ENCODE measurements at regions not wholly inside any gene's neighbourhood (a gene's known extent, or its start where the extent isn't known, plus 50 kb on each side); places are given as distances from the start of the nearest gene placed in this dataset.

DNA sequence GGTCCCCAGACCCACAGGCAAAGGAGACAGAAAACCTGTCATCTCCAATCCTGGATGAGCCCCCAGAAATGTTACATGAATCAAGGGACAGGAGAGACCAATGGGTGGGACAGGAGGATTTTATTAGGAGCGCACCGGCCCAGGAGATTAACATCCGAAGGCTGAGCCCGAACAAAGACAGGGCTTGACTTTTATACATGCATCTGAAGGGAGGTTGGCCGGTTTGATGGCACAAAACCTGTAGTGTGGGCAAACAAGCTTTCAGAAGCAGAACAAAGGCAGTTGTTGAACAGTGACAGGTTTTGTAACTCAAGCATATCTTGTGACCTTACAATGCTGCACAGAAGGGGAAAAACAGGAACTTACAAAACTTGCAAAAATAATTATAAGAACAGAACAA, 83.9 kb upstream of the GPR6 start:
- TF ChIP-seq, protein P1, sequence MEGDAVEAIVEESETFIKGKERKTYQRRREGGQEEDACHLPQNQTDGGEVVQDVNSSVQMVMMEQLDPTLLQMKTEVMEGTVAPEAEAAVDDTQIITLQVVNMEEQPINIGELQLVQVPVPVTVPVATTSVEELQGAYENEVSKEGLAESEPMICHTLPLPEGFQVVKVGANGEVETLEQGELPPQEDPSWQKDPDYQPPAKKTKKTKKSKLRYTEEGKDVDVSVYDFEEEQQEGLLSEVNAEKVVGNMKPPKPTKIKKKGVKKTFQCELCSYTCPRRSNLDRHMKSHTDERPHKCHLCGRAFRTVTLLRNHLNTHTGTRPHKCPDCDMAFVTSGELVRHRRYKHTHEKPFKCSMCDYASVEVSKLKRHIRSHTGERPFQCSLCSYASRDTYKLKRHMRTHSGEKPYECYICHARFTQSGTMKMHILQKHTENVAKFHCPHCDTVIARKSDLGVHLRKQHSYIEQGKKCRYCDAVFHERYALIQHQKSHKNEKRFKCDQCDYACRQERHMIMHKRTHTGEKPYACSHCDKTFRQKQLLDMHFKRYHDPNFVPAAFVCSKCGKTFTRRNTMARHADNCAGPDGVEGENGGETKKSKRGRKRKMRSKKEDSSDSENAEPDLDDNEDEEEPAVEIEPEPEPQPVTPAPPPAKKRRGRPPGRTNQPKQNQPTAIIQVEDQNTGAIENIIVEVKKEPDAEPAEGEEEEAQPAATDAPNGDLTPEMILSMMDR (IDR thresholded peaks at IDR 0.05), result no peak
- TF ChIP-seq MXD4 (CRISPR knock-in tag; IDR thresholded peaks at IDR 0.05; ENCODE audit: borderline replicate concordance) (no peak), TCF7 (CRISPR knock-in tag; IDR thresholded peaks at IDR 0.05; ENCODE audit: low read depth) (no peak), TP53 (CRISPR knock-in tag; IDR thresholded peaks at IDR 0.05) (no peak), ZNF317 (CRISPR knock-in tag; IDR thresholded peaks at IDR 0.05; ENCODE audit: borderline replicate concordance, low read depth) (no peak), TEAD4 (CRISPR knock-in tag; IDR thresholded peaks at IDR 0.05) (no peak)
- TF ChIP-seq, protein P2, sequence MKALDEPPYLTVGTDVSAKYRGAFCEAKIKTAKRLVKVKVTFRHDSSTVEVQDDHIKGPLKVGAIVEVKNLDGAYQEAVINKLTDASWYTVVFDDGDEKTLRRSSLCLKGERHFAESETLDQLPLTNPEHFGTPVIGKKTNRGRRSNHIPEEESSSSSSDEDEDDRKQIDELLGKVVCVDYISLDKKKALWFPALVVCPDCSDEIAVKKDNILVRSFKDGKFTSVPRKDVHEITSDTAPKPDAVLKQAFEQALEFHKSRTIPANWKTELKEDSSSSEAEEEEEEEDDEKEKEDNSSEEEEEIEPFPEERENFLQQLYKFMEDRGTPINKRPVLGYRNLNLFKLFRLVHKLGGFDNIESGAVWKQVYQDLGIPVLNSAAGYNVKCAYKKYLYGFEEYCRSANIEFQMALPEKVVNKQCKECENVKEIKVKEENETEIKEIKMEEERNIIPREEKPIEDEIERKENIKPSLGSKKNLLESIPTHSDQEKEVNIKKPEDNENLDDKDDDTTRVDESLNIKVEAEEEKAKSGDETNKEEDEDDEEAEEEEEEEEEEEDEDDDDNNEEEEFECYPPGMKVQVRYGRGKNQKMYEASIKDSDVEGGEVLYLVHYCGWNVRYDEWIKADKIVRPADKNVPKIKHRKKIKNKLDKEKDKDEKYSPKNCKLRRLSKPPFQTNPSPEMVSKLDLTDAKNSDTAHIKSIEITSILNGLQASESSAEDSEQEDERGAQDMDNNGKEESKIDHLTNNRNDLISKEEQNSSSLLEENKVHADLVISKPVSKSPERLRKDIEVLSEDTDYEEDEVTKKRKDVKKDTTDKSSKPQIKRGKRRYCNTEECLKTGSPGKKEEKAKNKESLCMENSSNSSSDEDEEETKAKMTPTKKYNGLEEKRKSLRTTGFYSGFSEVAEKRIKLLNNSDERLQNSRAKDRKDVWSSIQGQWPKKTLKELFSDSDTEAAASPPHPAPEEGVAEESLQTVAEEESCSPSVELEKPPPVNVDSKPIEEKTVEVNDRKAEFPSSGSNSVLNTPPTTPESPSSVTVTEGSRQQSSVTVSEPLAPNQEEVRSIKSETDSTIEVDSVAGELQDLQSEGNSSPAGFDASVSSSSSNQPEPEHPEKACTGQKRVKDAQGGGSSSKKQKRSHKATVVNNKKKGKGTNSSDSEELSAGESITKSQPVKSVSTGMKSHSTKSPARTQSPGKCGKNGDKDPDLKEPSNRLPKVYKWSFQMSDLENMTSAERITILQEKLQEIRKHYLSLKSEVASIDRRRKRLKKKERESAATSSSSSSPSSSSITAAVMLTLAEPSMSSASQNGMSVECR (CRISPR knock-in tag; IDR thresholded peaks at IDR 0.05; ENCODE audit: borderline replicate concordance), result no peak
- TF ChIP-seq, protein P3, sequence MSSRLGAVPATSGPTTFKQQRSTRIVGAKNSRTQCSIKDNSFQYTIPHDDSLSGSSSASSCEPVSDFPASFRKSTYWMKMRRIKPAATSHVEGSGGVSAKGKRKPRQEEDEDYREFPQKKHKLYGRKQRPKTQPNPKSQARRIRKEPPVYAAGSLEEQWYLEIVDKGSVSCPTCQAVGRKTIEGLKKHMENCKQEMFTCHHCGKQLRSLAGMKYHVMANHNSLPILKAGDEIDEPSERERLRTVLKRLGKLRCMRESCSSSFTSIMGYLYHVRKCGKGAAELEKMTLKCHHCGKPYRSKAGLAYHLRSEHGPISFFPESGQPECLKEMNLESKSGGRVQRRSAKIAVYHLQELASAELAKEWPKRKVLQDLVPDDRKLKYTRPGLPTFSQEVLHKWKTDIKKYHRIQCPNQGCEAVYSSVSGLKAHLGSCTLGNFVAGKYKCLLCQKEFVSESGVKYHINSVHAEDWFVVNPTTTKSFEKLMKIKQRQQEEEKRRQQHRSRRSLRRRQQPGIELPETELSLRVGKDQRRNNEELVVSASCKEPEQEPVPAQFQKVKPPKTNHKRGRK (CRISPR knock-in tag; IDR thresholded peaks at IDR 0.05; ENCODE audit: borderline replicate concordance), result no peak
- TF ChIP-seq, protein P4, sequence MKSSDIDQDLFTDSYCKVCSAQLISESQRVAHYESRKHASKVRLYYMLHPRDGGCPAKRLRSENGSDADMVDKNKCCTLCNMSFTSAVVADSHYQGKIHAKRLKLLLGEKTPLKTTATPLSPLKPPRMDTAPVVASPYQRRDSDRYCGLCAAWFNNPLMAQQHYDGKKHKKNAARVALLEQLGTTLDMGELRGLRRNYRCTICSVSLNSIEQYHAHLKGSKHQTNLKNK (CRISPR knock-in tag; IDR thresholded peaks at IDR 0.05), result no peak
- TF ChIP-seq, protein P5, sequence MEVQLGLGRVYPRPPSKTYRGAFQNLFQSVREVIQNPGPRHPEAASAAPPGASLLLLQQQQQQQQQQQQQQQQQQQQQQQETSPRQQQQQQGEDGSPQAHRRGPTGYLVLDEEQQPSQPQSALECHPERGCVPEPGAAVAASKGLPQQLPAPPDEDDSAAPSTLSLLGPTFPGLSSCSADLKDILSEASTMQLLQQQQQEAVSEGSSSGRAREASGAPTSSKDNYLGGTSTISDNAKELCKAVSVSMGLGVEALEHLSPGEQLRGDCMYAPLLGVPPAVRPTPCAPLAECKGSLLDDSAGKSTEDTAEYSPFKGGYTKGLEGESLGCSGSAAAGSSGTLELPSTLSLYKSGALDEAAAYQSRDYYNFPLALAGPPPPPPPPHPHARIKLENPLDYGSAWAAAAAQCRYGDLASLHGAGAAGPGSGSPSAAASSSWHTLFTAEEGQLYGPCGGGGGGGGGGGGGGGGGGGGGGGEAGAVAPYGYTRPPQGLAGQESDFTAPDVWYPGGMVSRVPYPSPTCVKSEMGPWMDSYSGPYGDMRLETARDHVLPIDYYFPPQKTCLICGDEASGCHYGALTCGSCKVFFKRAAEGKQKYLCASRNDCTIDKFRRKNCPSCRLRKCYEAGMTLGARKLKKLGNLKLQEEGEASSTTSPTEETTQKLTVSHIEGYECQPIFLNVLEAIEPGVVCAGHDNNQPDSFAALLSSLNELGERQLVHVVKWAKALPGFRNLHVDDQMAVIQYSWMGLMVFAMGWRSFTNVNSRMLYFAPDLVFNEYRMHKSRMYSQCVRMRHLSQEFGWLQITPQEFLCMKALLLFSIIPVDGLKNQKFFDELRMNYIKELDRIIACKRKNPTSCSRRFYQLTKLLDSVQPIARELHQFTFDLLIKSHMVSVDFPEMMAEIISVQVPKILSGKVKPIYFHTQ (CRISPR knock-in tag; IDR thresholded peaks at IDR 0.05), result no peak
- TF ChIP-seq, protein P6, sequence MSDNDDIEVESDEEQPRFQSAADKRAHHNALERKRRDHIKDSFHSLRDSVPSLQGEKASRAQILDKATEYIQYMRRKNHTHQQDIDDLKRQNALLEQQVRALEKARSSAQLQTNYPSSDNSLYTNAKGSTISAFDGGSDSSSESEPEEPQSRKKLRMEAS (CRISPR knock-in tag; IDR thresholded peaks at IDR 0.05), result no peak
- TF ChIP-seq, protein P7, sequence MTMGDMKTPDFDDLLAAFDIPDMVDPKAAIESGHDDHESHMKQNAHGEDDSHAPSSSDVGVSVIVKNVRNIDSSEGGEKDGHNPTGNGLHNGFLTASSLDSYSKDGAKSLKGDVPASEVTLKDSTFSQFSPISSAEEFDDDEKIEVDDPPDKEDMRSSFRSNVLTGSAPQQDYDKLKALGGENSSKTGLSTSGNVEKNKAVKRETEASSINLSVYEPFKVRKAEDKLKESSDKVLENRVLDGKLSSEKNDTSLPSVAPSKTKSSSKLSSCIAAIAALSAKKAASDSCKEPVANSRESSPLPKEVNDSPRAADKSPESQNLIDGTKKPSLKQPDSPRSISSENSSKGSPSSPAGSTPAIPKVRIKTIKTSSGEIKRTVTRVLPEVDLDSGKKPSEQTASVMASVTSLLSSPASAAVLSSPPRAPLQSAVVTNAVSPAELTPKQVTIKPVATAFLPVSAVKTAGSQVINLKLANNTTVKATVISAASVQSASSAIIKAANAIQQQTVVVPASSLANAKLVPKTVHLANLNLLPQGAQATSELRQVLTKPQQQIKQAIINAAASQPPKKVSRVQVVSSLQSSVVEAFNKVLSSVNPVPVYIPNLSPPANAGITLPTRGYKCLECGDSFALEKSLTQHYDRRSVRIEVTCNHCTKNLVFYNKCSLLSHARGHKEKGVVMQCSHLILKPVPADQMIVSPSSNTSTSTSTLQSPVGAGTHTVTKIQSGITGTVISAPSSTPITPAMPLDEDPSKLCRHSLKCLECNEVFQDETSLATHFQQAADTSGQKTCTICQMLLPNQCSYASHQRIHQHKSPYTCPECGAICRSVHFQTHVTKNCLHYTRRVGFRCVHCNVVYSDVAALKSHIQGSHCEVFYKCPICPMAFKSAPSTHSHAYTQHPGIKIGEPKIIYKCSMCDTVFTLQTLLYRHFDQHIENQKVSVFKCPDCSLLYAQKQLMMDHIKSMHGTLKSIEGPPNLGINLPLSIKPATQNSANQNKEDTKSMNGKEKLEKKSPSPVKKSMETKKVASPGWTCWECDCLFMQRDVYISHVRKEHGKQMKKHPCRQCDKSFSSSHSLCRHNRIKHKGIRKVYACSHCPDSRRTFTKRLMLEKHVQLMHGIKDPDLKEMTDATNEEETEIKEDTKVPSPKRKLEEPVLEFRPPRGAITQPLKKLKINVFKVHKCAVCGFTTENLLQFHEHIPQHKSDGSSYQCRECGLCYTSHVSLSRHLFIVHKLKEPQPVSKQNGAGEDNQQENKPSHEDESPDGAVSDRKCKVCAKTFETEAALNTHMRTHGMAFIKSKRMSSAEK (CRISPR knock-in tag; IDR thresholded peaks at IDR 0.05; ENCODE audit: borderline replicate concordance), result no peak
- TF ChIP-seq, protein P8, sequence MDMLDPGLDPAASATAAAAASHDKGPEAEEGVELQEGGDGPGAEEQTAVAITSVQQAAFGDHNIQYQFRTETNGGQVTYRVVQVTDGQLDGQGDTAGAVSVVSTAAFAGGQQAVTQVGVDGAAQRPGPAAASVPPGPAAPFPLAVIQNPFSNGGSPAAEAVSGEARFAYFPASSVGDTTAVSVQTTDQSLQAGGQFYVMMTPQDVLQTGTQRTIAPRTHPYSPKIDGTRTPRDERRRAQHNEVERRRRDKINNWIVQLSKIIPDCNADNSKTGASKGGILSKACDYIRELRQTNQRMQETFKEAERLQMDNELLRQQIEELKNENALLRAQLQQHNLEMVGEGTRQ (CRISPR knock-in tag; IDR thresholded peaks at IDR 0.05), result no peak

All from WTC11 (cell line).